ENCODE measurements at regions not wholly inside any gene's neighbourhood (a gene's known extent, or its start where the extent isn't known, plus 50 kb on each side); places are given as distances from the start of the nearest gene placed in this dataset.
"Not testable (repeated sequence)": the region's sequence is repeated elsewhere in the genome, so short reads cannot be mapped to it uniquely, and the experiment has no call there.

- no peak overlapping the region for H3K4me3 Mint-ChIP-seq (ENCODE audit: unreplicated experiment)
- TF ChIP-seq CTCF (IDR thresholded peaks at IDR 0.05; ENCODE audit: unreplicated experiment), result no peak
- no peak overlapping the region for H3K27ac Mint-ChIP-seq (ENCODE audit: unreplicated experiment)
- no peaks in the 10 kb centered on the region for H3K36me3 Mint-ChIP-seq (ENCODE audit: low read depth, unreplicated experiment)
- no peaks in the 10 kb centered on the region for H3K9me3 Mint-ChIP-seq (ENCODE audit: unreplicated experiment)
- H3K27me3 Mint-ChIP-seq (ENCODE audit: unreplicated experiment), result no peaks in the 10 kb centered on the region
- no peak for DNase-seq (ENCODE audit: low spot score)
- no peaks in the 10 kb centered on the region for H3K4me1 Mint-ChIP-seq (ENCODE audit: unreplicated experiment)
Observed at GRCh38 chr7:119010635-119011034, 786.1 kb downstream of the ANKRD7 start.

DNA sequence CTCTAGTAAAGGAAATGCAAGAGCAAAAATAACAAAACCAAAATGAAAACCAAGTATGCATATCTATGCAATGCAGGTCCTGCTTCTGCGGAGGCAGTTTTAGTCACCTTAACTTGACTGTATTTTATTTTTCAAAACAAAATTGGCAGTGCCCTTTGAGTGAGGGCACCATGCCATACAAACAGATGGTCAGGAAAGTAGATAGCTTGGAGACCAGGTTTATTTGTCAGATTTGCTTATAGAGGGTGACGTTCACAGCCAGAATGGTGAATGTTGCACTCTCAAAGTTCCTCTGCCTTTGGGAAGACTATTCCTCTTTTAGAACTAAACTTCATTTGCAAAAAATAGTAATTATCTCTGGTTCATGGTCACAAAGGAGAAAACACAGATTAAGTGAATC lies 801.9 kb downstream of the ANKRD7 start:
- TF ChIP-seq CTCF (IDR thresholded peaks at IDR 0.05; ENCODE audit: unreplicated experiment), result no peak
- DNase-seq (ENCODE audit: low spot score), result no peak
- peaks cover 2% of the 10 kb centered on the region for H3K27me3 Mint-ChIP-seq (ENCODE audit: unreplicated experiment)
- H3K36me3 Mint-ChIP-seq (ENCODE audit: low read depth, unreplicated experiment), result no peaks in the 10 kb centered on the region
- no peaks in the 10 kb centered on the region for H3K9me3 Mint-ChIP-seq (ENCODE audit: unreplicated experiment)
- peaks cover 2% of the 10 kb centered on the region for H3K4me1 Mint-ChIP-seq (ENCODE audit: unreplicated experiment)
- no peak overlapping the region for H3K27ac Mint-ChIP-seq (ENCODE audit: unreplicated experiment)
- no peak overlapping the region for H3K4me3 Mint-ChIP-seq (ENCODE audit: unreplicated experiment)

GRCh38 chr7:119028736-119029135 lies 804.2 kb downstream of the ANKRD7 start:
- Mint-ChIP-seq H3K4me1 (ENCODE audit: unreplicated experiment) (peaks cover 11% of the 10 kb centered on the region), H3K4me3 (ENCODE audit: unreplicated experiment) (no peak overlapping the region), H3K9me3 (ENCODE audit: unreplicated experiment) (no peaks in the 10 kb centered on the region), H3K27me3 (ENCODE audit: unreplicated experiment) (peaks cover 2% of the 10 kb centered on the region), H3K27ac (ENCODE audit: unreplicated experiment) (no peak overlapping the region), H3K36me3 (ENCODE audit: low read depth, unreplicated experiment) (no peaks in the 10 kb centered on the region)
- DNase-seq (ENCODE audit: low spot score), result no peak
- no peak for TF ChIP-seq CTCF (IDR thresholded peaks at IDR 0.05; ENCODE audit: unreplicated experiment)

GRCh38 chr7:119032136-119032535 lies 807.6 kb downstream of the ANKRD7 start:
- not testable (repeated sequence) for H3K9me3 Mint-ChIP-seq (ENCODE audit: unreplicated experiment); H3K27ac Mint-ChIP-seq (ENCODE audit: unreplicated experiment); H3K27me3 Mint-ChIP-seq (ENCODE audit: unreplicated experiment); H3K4me3 Mint-ChIP-seq (ENCODE audit: unreplicated experiment); H3K36me3 Mint-ChIP-seq (ENCODE audit: low read depth, unreplicated experiment); DNase-seq (ENCODE audit: low spot score)
- H3K4me1 Mint-ChIP-seq (ENCODE audit: unreplicated experiment), result peaks cover 14% of the 10 kb centered on the region

DNA sequence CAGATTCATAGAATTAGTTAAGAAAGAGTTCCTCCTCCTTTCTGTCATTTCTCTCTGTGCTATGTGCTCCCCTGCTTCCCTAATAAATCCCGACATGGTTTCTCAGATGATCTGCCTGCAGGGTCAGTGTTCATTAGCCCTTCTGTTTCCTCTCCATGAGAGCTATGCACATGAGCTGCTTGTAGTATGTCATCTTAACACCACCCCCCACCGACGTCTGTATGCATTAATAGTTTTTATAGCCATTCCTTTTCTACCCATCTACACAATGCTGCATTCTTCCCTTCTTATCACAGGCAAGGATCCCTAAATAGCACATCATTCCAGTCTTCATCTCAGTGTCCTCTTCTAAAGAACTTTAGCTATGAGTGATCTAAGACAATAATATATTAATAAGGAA lies 809.1 kb downstream of the ANKRD7 start:
- Mint-ChIP-seq H3K36me3 (ENCODE audit: low read depth, unreplicated experiment) (no peaks in the 10 kb centered on the region), H3K27ac (ENCODE audit: unreplicated experiment) (no peak overlapping the region), H3K27me3 (ENCODE audit: unreplicated experiment) (no peaks in the 10 kb centered on the region), H3K4me1 (ENCODE audit: unreplicated experiment) (peaks cover 14% of the 10 kb centered on the region), H3K9me3 (ENCODE audit: unreplicated experiment) (no peaks in the 10 kb centered on the region), H3K4me3 (ENCODE audit: unreplicated experiment) (no peak overlapping the region)
- DNase-seq (ENCODE audit: low spot score), result no peak
- TF ChIP-seq CTCF (IDR thresholded peaks at IDR 0.05; ENCODE audit: unreplicated experiment), result no peak

- Mint-ChIP-seq H3K9me3 (ENCODE audit: unreplicated experiment) (no peaks in the 10 kb centered on the region), H3K27me3 (ENCODE audit: unreplicated experiment) (no peaks in the 10 kb centered on the region), H3K27ac (ENCODE audit: unreplicated experiment) (no peak overlapping the region), H3K4me1 (ENCODE audit: unreplicated experiment) (peaks cover 12% of the 10 kb centered on the region), H3K4me3 (ENCODE audit: unreplicated experiment) (no peak overlapping the region), H3K36me3 (ENCODE audit: low read depth, unreplicated experiment) (no peaks in the 10 kb centered on the region)
- no peak for TF ChIP-seq CTCF (IDR thresholded peaks at IDR 0.05; ENCODE audit: unreplicated experiment)
- no peak for DNase-seq (ENCODE audit: low spot score)
Observed at GRCh38 chr7:119037941-119038340, 813.4 kb downstream of the ANKRD7 start.
